GM12892 (cell line): ENCODE measurements at regions not wholly inside any gene's neighbourhood (a gene's known extent, or its start where the extent isn't known, plus 50 kb on each side); places are given as distances from the start of the nearest gene placed in this dataset.

Experiments
- POLR2A ChIP-seq: IDR thresholded peaks from 2 replicates; pipeline ENCODE4 v1.6.1; 2011; ENCODE audit warnings: low read depth, low read length, control low read depth
- POLR2AphosphoS5 ChIP-seq: IDR thresholded peaks from 2 replicates; pipeline ENCODE4 v1.6.1; 2011; ENCODE audit warnings: low read depth, low read length, control low read depth
- TAF1 ChIP-seq: IDR thresholded peaks from 2 replicates; pipeline ENCODE4 v1.6.1; 2011; ENCODE audit warnings: low read depth, mild to moderate bottlenecking, control low read depth, low read length, borderline replicate concordance

DNA sequence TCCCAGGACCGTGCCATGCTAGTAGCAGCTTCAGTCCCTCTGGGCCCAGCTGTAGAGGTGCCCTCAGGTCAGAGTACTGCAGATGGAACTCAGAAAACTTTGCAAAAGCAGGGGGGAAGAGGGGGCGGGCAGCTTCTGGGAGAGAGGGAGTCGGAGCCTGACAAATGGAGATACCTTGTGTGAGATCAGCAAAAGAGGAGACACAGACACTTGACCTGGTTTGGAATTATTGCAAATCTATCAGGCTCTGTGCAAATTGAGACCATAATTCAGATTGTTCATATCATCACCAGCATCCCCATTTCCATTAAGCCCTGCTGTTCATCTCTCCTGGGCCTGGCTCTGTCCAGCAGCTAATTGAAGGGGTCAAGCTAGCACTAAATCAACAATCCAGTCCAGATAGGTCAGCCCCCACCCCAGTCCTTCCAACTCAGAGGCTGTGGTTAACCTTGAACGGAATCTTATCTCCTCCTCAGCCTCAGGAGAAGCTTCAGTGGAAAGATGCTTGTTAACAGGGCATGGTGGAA, 292.6 kb upstream of the PLET1 start:
- TF ChIP-seq POLR2A (no peak), TAF1 (no peak), POLR2AphosphoS5 (no peak)
